T-helper 2 cell treated with Interferon-gamma antibody and Interleukin-4, amounts not matched to agents 100 ng/mL and 5 ng/mL, for 36 hours (primary cell): ENCODE measurements at regions not wholly inside any gene's neighbourhood (a gene's known extent, or its start where the extent isn't known, plus 50 kb on each side); places are given as distances from the start of the nearest gene placed in this dataset.

ENCODE experiments used
- intact Hi-C: fragments of 100-400 bp; cut with micrococcal nuclease; formaldehyde crosslinking; loops from one replicate; pipeline ENCODE4 v1.15.1; 2023

GRCh38 chr3:10583798-10584708 lies 78.7 kb upstream of the ATP2B2 start:
- intact Hi-C loops = no loop called here

DNA sequence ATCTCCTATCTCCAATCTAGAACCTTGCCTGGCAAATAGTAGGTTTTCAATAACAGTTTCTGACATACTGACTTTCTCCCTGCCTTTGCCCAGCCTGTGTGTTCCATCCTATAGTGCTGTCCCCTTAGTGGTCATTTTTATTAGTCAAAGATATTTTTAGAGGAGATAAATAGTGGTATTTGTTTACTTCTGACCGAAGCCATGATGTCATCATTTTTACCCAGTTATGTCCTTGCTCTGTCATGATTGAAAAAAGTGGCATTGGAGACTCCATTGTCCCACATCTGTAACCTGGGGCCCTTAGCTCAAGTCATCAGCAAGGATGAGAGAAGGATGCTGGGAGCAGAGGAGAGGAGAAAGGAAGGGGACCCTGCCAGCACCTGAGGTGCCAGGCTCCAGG lies 80.6 kb upstream of the ATP2B2 start:
- intact Hi-C loops = no loop called here

DNA sequence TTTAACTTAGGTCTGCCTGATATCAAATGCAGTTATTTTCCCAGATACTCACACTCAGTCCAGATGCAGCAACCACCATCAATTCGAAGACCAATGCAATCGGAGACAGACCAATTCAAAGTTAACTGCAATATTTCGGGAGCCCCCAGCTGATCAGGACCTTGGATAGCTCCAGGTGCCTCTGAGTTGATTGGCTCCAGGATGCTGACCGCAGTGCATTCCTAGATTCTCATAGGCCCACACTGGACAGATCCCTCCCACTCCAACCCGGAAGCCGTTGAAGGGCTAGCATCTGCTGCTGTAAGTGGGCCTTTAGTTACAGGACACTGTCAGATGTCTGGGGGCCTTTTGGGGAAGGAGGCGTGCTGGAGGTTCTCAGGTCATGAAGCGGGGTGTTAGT lies 89.5 kb upstream of the ATP2B2 start:
- intact Hi-C loops = no loop called here

- intact Hi-C loops = no loop called here
Measured at GRCh38 chr3:10596746-10597448, 91.5 kb upstream of the ATP2B2 start.

DNA sequence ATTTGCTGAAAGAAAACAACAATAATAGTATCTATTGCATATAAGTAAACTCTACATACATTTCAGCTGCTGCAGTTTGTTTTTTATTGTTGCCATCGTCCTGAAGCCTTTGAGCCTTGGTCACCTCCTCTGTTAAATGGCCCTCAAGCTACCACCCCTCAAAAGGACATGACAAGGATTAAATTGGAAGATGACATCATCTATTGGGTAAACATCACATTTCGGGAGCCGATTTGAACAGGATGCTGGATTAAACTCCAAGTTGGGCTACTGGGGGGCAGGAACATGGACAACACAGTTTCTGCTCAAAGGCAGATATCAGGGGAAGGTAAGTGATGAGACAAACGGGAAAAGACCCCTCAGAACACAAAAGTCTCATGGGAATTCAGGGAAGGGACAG lies 92.3 kb upstream of the ATP2B2 start:
- intact Hi-C loops = no loop called here

GRCh38 chr3:10599017-10599416 lies 93.6 kb upstream of the ATP2B2 start:
- intact Hi-C loops = no loop called here

- intact Hi-C loops = no loop called here
Measured at GRCh38 chr3:10599444-10599843, 94.1 kb upstream of the ATP2B2 start.

GRCh38 chr3:10600296-10600714 lies 94.9 kb upstream of the ATP2B2 start:
- intact Hi-C loops = no loop called here

GRCh38 chr3:10600726-10601125 lies 95.3 kb upstream of the ATP2B2 start:
- intact Hi-C loops = no loop called here

GRCh38 chr3:10601151-10601856 lies 95.9 kb upstream of the ATP2B2 start:
- intact Hi-C loops = no loop called here

DNA sequence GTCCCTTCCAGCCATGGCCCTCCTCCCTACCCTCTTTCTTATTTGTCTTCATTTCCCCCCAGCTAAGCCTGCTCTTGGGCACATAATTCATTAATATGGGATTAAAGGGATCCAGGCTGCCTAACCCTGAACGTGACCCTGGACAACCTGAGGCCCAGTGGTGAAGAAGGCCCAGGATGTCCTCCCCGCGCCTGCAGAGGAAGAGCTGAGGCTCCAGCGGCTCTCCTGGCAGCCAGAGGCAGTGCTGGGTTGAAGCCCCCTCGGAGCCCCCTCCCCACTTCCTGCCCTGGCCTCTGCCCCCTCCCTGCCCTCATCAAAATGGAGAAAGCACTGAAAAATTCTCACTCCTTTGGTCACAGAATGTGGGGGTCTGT lies 96.5 kb upstream of the ATP2B2 start:
- intact Hi-C loops = no loop called here

DNA sequence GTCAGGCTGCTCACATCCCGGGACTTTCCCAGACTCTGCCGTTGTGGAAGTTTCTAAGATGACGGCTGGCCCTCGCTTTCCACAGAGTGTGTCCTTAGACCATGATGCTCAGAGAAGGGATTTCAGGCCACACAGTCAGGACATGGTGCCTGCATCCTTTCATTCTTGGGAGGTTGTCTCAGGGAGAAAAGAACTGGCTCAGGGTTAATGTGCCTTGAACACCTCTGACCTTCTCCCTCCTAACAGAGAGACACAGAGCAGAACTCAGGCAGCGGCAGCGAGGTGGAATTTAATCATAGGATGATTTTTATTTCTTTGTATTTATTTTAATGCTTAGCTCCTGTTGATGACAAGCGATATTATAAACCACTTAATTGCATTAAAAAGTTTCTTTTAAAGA lies 96.9 kb upstream of the ATP2B2 start:
- intact Hi-C loops = no loop called here

GRCh38 chr3:10602769-10603768 lies 97.7 kb upstream of the ATP2B2 start:
- intact Hi-C loops = no loop called here

DNA sequence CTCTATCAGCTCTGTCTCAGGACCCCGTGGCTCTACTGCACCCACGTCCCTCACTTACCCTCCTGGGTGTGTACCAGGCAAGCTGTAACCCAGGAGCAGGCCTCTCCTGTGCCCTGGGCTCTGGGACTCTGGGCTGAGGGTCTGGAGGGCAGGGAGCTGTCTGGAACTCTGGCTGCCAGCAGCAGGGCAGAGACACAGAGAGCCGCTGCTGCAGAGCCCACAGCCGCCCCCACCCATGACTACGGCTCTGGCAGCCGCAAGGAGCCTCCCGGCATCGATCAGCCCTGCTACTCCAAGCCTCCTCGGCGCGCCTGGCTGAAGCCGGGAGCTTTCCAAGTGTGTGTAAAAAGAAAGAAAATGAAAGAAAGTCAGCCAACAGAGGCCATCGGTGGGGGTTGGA lies 103.7 kb upstream of the ATP2B2 start:
- intact Hi-C loops = no loop called here

- intact Hi-C loops = no loop called here
Measured at GRCh38 chr3:10614168-10614567, 108.8 kb upstream of the ATP2B2 start.

DNA sequence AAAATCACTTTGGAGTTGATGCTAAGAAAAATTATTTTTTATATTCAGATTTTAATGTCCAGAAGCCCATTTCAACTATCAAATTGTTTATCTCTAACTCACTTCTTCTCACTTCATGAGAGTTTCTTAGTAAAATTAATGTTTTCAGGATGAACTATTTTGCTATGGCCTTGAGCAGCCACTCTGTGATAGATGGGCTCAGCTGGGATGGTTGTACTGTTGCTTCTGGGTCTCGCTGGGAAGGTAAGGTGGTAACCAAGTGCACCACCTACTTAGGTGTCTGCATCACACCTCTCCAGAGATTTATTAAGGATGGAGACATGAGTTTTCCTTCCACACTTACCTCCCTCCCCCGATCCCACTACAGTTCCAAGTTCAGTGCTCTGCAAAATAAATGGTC lies 110.3 kb upstream of the ATP2B2 start:
- intact Hi-C loops = no loop called here

- intact Hi-C loops = no loop called here
Measured at GRCh38 chr3:10616321-10616720, 110.9 kb upstream of the ATP2B2 start.

DNA sequence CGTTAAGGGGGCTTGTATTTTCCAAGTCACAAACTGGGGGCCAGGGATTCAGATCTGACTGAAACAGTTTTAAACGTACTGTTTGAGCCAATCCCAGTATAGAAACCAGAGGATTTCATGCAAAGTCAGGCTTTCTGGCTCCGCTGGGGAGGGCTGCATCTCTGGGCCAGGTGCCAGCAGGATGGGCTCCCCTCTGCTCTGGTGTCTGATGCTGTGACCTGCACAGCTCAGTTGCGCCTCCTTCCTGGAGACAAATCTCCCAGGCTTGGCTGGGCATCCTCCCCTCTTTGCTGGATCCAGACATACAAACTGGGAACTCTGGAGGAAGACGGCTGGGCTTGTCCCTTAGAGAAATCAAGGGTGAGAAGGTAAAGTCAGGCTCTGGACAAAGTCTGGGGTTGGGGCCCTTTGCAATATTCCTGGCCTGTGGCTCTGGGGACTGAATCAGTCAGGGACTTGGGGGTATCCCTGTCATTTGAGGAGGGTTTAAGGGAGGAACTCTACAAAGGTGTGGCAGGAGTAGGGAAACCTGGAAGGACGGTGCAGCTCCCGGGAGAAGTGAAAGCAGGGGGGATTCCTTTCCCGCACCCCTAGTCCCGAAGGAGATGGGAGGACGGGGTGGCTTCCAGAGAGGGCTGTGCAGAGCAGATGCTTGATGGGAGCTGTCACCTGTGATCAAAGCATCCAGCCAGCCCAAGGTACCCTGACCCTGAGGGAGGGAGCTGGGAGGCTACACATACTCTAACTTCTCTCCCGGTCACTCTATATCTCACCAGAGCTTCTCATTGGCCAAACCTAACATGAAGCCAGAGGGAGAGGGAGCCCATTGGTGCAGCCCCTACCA lies 114.8 kb upstream of the ATP2B2 start:
- intact Hi-C loops = no loop called here

DNA sequence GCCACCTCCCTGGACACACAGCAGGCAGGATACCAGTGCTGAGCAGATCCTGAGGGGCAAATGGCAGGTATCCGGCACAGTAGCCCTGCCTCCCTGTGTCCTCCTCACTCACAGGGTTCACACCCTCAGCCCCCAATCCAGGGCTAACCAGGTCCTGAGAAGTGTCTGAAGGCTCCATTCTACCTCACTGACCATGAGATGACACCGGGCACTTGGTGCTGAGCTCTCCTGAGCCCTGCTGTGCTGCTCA lies 115.4 kb upstream of the ATP2B2 start:
- intact Hi-C loops = no loop called here

GRCh38 chr3:10623578-10624275 lies 118.3 kb upstream of the ATP2B2 start:
- intact Hi-C loops = no loop called here
